Keratinocyte (primary cell): ENCODE measurements at regions not wholly inside any gene's neighbourhood (a gene's known extent, or its start where the extent isn't known, plus 50 kb on each side); places are given as distances from the start of the nearest gene placed in this dataset.

Source experiments
- DNase-seq: peaks from one replicate; pipeline ENCODE4 v3.0.0-alpha.2; 2011; ENCODE audit warnings: low read depth, missing footprints, low spot score
- FAIRE-seq: peaks from 2 replicates; lab custom pipeline; 2011; peaks lifted over from hg19 to GRCh38; lab: Jason Lieb, UNC
- H2AFZ ChIP-seq: 2 replicates; pipeline ENCODE4 v1.6.0; 2012; ENCODE audit warnings: low read length, control low read depth, inconsistent platforms; ENCODE audit not compliant: control insufficient read depth
- H3K27ac ChIP-seq: 2 replicates; pipeline ENCODE4 v1.5.1; 2011; ENCODE audit warnings: low read length; ENCODE audit not compliant: control insufficient read depth, insufficient read depth
- H3K27me3 ChIP-seq: 3 replicates; pipeline ENCODE4 v1.6.0; 2011; ENCODE audit warnings: low read length; ENCODE audit not compliant: control insufficient read depth, insufficient read depth; ENCODE audit errors: extremely low read depth
- H3K36me3 ChIP-seq, 2 experiments: 2 replicates in 1 of 2; 3 replicates in 1 of 2; pipeline ENCODE4 v1.5.1; 2011; ENCODE audit warnings: low read length in 2 of 2, mild to moderate bottlenecking in 1 of 2; ENCODE audit not compliant: control insufficient read depth in 2 of 2, insufficient read depth in 2 of 2; ENCODE audit errors: extremely low read depth in 1 of 2
- H3K4me1 ChIP-seq: 3 replicates; pipeline ENCODE4 v1.5.1; 2011; ENCODE audit warnings: low read length; ENCODE audit not compliant: control insufficient read depth, insufficient read depth; ENCODE audit errors: extremely low read depth
- H3K4me2 ChIP-seq: 3 replicates; pipeline ENCODE4 v1.6.0; 2011; ENCODE audit warnings: low read depth, low read length; ENCODE audit not compliant: control insufficient read depth, insufficient read depth; ENCODE audit errors: extremely low read depth
- H3K4me3 ChIP-seq, 3 experiments: fragments of 200-600 bp in 1 of 3; sonication (generic) in 1 of 3; 2 replicates in 2 of 3; 3 replicates in 1 of 3; pipeline ENCODE4 v1.5.1; 2011 to 2016; ENCODE audit warnings: low read length in 3 of 3, mild to moderate bottlenecking in 3 of 3, control low read depth in 2 of 3, inconsistent platforms in 1 of 3, low read depth in 1 of 3, mixed read lengths in 1 of 3, mixed run types in 1 of 3, moderate library complexity in 1 of 3; ENCODE audit not compliant: control insufficient read depth in 2 of 3, insufficient read depth in 2 of 3; ENCODE audit errors: extremely low read depth in 1 of 3
- H3K79me2 ChIP-seq: 2 replicates; pipeline ENCODE4 v1.6.0; 2012; ENCODE audit warnings: low read length; ENCODE audit not compliant: control insufficient read depth, insufficient read depth
- H3K9ac ChIP-seq: 3 replicates; pipeline ENCODE4 v1.6.0; 2011; ENCODE audit warnings: low read length; ENCODE audit not compliant: control insufficient read depth, insufficient read depth; ENCODE audit errors: extremely low read depth
- H3K9me1 ChIP-seq: 3 replicates; pipeline ENCODE4 v1.6.0; 2011; ENCODE audit warnings: low read length; ENCODE audit not compliant: control insufficient read depth, insufficient read depth; ENCODE audit errors: extremely low read depth
- H3K9me3 ChIP-seq: 2 replicates; pipeline ENCODE4 v1.5.1; 2012; ENCODE audit warnings: low read depth, low read length; ENCODE audit not compliant: control insufficient read depth
- H4K20me1 ChIP-seq: 3 replicates; pipeline ENCODE4 v1.6.0; 2011; ENCODE audit warnings: low read length; ENCODE audit not compliant: control insufficient read depth, insufficient read depth; ENCODE audit errors: extremely low read depth
- CTCF ChIP-seq, 3 experiments: IDR thresholded peaks in 1 of 3; conservative IDR thresholded peaks in 1 of 3; optimal IDR thresholded peaks in 1 of 3; 2 replicates in 2 of 3; 3 replicates in 1 of 3; pipeline versions ENCODE3 to v1.5.1; 2011; ENCODE audit warnings: low read length in 3 of 3, mild to moderate bottlenecking in 3 of 3, moderate library complexity in 2 of 3, control low read depth in 1 of 3, inconsistent platforms in 1 of 3; ENCODE audit not compliant: insufficient read depth in 2 of 3; ENCODE audit errors: extremely low read depth in 1 of 3
- EZH2 ChIP-seq: IDR thresholded peaks from one replicate; pipeline ENCODE4 v1.6.1; 2012; ENCODE audit warnings: inconsistent platforms, mild to moderate bottlenecking, low read length, moderate library complexity
- dilution Hi-C: fragments of 300-500 bp; cut with MboI; formaldehyde crosslinking; loops from one replicate; pipeline ENCODE4 v1.7.0; 2020; ENCODE audit warnings: low sequenced_read_pairs; ENCODE audit not compliant: extremely low pct_ligation_motif_present

GRCh38 chr10:36764823-36765222 is 360.6 kb upstream of the ANKRD30A start:
- dilution Hi-C loops: no loop called here
- FAIRE-seq: no peak
- no peaks in the 10 kb centered on the region for H3K9me1 ChIP-seq
- no peak overlapping the region for H3K4me3 ChIP-seq
- H3K79me2 ChIP-seq: no peaks in the 10 kb centered on the region
- TF ChIP-seq EZH2: no peak
- no peak for DNase-seq
- no peak overlapping the region for H3K27ac ChIP-seq
- H3K27me3 ChIP-seq: no peaks in the 10 kb centered on the region
- H3K4me2 ChIP-seq: no peak overlapping the region
- no peaks in the 10 kb centered on the region for H4K20me1 ChIP-seq
- no peaks in the 10 kb centered on the region for H3K9me3 ChIP-seq
- H3K4me1 ChIP-seq: no peaks in the 10 kb centered on the region
- H2AFZ ChIP-seq: no peak overlapping the region
- H3K9ac ChIP-seq: no peak overlapping the region
- H3K36me3 ChIP-seq: no peaks in the 10 kb centered on the region

- no peak overlapping the region for H3K27ac ChIP-seq
- H2AFZ ChIP-seq: no peak overlapping the region
- H3K36me3 ChIP-seq: no peaks in the 10 kb centered on the region
- no peaks in the 10 kb centered on the region for H4K20me1 ChIP-seq
- FAIRE-seq: no peak
- peaks cover 4% of the 10 kb centered on the region for H3K4me1 ChIP-seq
- no peak overlapping the region for H3K9ac ChIP-seq
- no peaks in the 10 kb centered on the region for H3K9me1 ChIP-seq
- TF ChIP-seq CTCF (optimal IDR thresholded peaks at IDR 0.05 in 1 of 3, IDR thresholded peaks at IDR 0.05 in 1 of 3, conservative IDR thresholded peaks at IDR 0.05 in 1 of 3; ENCODE audit: extremely low read depth in 1 of 3, insufficient read depth in 2 of 3, low read length in 3 of 3) (no peak), EZH2 (no peak)
- H3K9me3 ChIP-seq: no peaks in the 10 kb centered on the region
- no peaks in the 10 kb centered on the region for H3K79me2 ChIP-seq
- H3K4me3 ChIP-seq: no peak overlapping the region
- H3K27me3 ChIP-seq: no peaks in the 10 kb centered on the region
- no peak overlapping the region for H3K4me2 ChIP-seq
- DNase-seq: no peak
- dilution Hi-C loops: no loop called here
These were observed 364.3 kb upstream of the ANKRD30A start for GRCh38 chr10:36761121-36761520.

GRCh38 chr10:36759141-36759805 is 366.1 kb upstream of the ANKRD30A start:
- no peak overlapping the region for H3K4me2 ChIP-seq
- H3K4me1 ChIP-seq: peaks cover 4% of the 10 kb centered on the region
- H3K9ac ChIP-seq: no peak overlapping the region
- FAIRE-seq: no peak
- no peaks in the 10 kb centered on the region for H3K27me3 ChIP-seq
- no peaks in the 10 kb centered on the region for H3K36me3 ChIP-seq
- DNase-seq: no peak
- H4K20me1 ChIP-seq: no peaks in the 10 kb centered on the region
- TF ChIP-seq EZH2 (no peak), CTCF (optimal IDR thresholded peaks at IDR 0.05 in 1 of 3, IDR thresholded peaks at IDR 0.05 in 1 of 3, conservative IDR thresholded peaks at IDR 0.05 in 1 of 3; ENCODE audit: extremely low read depth in 1 of 3, insufficient read depth in 2 of 3, low read length in 3 of 3) (no peak)
- no peak overlapping the region for H2AFZ ChIP-seq
- H3K4me3 ChIP-seq: no peak overlapping the region
- no peaks in the 10 kb centered on the region for H3K79me2 ChIP-seq
- dilution Hi-C loops: no loop called here
- no peak overlapping the region for H3K27ac ChIP-seq
- no peaks in the 10 kb centered on the region for H3K9me3 ChIP-seq
- H3K9me1 ChIP-seq: no peaks in the 10 kb centered on the region
